Activated CD4-positive, alpha-beta T cell treated with anti-CD3 and anti-CD28 coated beads, Interleukin-2, amount 50 U/mL, for 4 hours (primary cell): ENCODE measurements at regions not wholly inside any gene's neighbourhood (a gene's known extent, or its start where the extent isn't known, plus 50 kb on each side); places are given as distances from the start of the nearest gene placed in this dataset.
"Not testable (repeated sequence)": the region's sequence is repeated elsewhere in the genome, so short reads cannot be mapped to it uniquely, and the experiment has no call there.

ENCODE experiments used
- DNase-seq, 2 experiments: peaks; one replicate each; pipeline ENCODE4 v3.0.0-alpha.2; 2020

GRCh38 chr2:11997142-11997541 is 250.7 kb downstream of the LPIN1 start:
- no peak for DNase-seq

GRCh38 chr2:11998218-11998617 is 251.8 kb downstream of the LPIN1 start:
- DNase-seq, result no peak

GRCh38 chr2:11998626-11999378 is 252.4 kb downstream of the LPIN1 start:
- no peak for DNase-seq

- DNase-seq, result no peak
Observed at GRCh38 chr2:12001621-12002020, 255.2 kb downstream of the LPIN1 start.

GRCh38 chr2:12002215-12002614 is 255.8 kb downstream of the LPIN1 start:
- DNase-seq, result no peak

GRCh38 chr2:12004713-12005112 is 258.3 kb downstream of the LPIN1 start:
- no peak for DNase-seq

- peak; percentile 43 to 47 for DNase-seq
Observed at GRCh38 chr2:12005886-12006681, 259.7 kb downstream of the LPIN1 start.

GRCh38 chr2:12006850-12007249 is 260.4 kb downstream of the LPIN1 start:
- no peak for DNase-seq

GRCh38 chr2:12007282-12007681 is 260.9 kb downstream of the LPIN1 start:
- DNase-seq, result no peak

- DNase-seq, result no peak
Observed at GRCh38 chr2:12008425-12009061, 262.1 kb downstream of the LPIN1 start.

- DNase-seq, result no peak
Observed at GRCh38 chr2:12009323-12009905, 263.0 kb downstream of the LPIN1 start.

GRCh38 chr2:12010059-12010458 is 263.6 kb downstream of the LPIN1 start:
- DNase-seq, result no peak

- no peak for DNase-seq
Observed at GRCh38 chr2:12010779-12011178, 264.3 kb downstream of the LPIN1 start.

- no peak for DNase-seq
Observed at GRCh38 chr2:12014088-12014960, 267.9 kb downstream of the LPIN1 start.

- DNase-seq, result no peak
Observed at GRCh38 chr2:12017499-12018157, 271.2 kb downstream of the LPIN1 start.

GRCh38 chr2:12018726-12019125 is 272.3 kb downstream of the LPIN1 start:
- DNase-seq, result not testable (repeated sequence)

- no peak for DNase-seq
Observed at GRCh38 chr2:12020833-12021469, 274.5 kb downstream of the LPIN1 start.

- not testable (repeated sequence) for DNase-seq
Observed at GRCh38 chr2:12024197-12024907, 277.9 kb downstream of the LPIN1 start.

GRCh38 chr2:12027136-12027535 is 280.7 kb downstream of the LPIN1 start:
- DNase-seq, result no peak

- no peak for DNase-seq
Observed at GRCh38 chr2:12031866-12032265, 285.4 kb downstream of the LPIN1 start.

GRCh38 chr2:12032398-12032797 is 286.0 kb downstream of the LPIN1 start:
- no peak for DNase-seq
